T-helper 1 cell treated with Interleukin-12 subunit alpha and Interleukin-12 subunit beta and Interleukin-4 antibody, amounts not matched to agents 30 μg/mL and 1 μg/mL, for 36 hours (primary cell): ENCODE measurements at regions not wholly inside any gene's neighbourhood (a gene's known extent, or its start where the extent isn't known, plus 50 kb on each side); places are given as distances from the start of the nearest gene placed in this dataset.
"Not testable (repeated sequence)": the region's sequence is repeated elsewhere in the genome, so short reads cannot be mapped to it uniquely, and the experiment has no call there.

Experiments
- H3K27ac Mint-ChIP-seq: one replicate; pipeline ENCODE4 v1.8.0; 2021; ENCODE audit warnings: mild to moderate bottlenecking, mixed read lengths
- H3K27me3 Mint-ChIP-seq: one replicate; pipeline ENCODE4 v1.8.0; 2021; ENCODE audit warnings: low read depth, mixed read lengths
- H3K36me3 Mint-ChIP-seq: one replicate; pipeline ENCODE4 v1.8.0; 2021; ENCODE audit warnings: low read depth, mixed read lengths
- H3K4me1 Mint-ChIP-seq: one replicate; pipeline ENCODE4 v1.8.0; 2021; ENCODE audit warnings: low read depth, mixed read lengths
- H3K4me3 Mint-ChIP-seq: one replicate; pipeline ENCODE4 v1.8.0; 2021; ENCODE audit warnings: mild to moderate bottlenecking, moderate library complexity, mixed read lengths
- H3K9me3 Mint-ChIP-seq: one replicate; pipeline ENCODE4 v1.8.0; 2021; ENCODE audit warnings: mixed read lengths

GRCh38 chr7:46613116-46613515 lies 692.0 kb upstream of the IGFBP3 start:
- Mint-ChIP-seq H3K36me3 (no peaks in the 10 kb centered on the region), H3K9me3 (no peaks in the 10 kb centered on the region), H3K4me3 (no peak overlapping the region), H3K4me1 (no peaks in the 10 kb centered on the region), H3K27me3 (no peaks in the 10 kb centered on the region), H3K27ac (no peak overlapping the region)

DNA sequence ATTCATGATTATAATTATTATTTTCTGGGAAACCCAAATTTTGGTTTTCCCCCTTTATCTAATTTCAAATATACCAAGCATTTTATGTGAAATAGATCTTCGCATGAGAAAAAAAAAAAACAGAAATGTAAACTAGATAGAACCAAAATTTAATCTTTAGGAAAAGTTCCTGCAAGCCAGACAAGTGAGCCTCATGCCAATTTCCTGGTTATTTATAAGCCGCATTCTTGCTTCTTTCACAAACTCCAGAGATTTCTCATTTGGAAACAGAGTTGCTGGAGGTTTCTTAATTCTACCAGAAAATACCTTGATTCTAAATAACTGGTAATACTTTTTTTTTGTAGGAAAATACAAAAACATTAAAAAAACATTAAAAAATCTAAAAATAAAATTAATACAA lies 690.4 kb upstream of the IGFBP3 start:
- H3K27me3 Mint-ChIP-seq = no peaks in the 10 kb centered on the region
- no peaks in the 10 kb centered on the region for H3K9me3 Mint-ChIP-seq
- no peak overlapping the region for H3K4me3 Mint-ChIP-seq
- H3K27ac Mint-ChIP-seq = no peak overlapping the region
- H3K4me1 Mint-ChIP-seq = no peaks in the 10 kb centered on the region
- H3K36me3 Mint-ChIP-seq = no peaks in the 10 kb centered on the region

GRCh38 chr7:46610746-46611145 lies 689.7 kb upstream of the IGFBP3 start:
- H3K36me3 Mint-ChIP-seq = no peaks in the 10 kb centered on the region
- H3K4me3 Mint-ChIP-seq = no peak overlapping the region
- H3K27ac Mint-ChIP-seq = no peak overlapping the region

DNA sequence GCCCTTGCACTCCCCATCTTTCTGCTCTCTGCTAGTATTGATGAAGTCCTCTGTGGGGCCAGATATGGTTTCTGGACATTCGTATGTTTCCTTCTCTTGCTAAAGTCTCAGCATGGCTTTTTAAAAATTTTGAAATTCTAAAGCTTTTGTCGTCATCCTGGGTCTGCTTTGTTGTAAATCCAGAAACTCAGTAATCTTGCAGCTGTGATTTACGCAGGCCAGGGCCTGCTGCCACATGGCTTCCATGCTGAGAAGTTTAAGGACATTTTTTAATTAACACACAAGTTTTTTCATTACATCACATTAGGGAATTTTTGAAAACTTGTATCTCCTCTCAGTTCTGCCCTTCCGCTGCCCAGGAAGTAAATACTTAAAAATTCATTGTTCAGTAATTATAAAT lies 686.1 kb upstream of the IGFBP3 start:
- Mint-ChIP-seq H3K36me3 (no peaks in the 10 kb centered on the region), H3K27ac (no peak overlapping the region)

More at GRCh38 chr7:46610746-46611145, 689.7 kb upstream of the IGFBP3 start:
- Mint-ChIP-seq H3K27me3 (no peaks in the 10 kb centered on the region), H3K9me3 (no peaks in the 10 kb centered on the region), H3K4me1 (no peaks in the 10 kb centered on the region)

DNA sequence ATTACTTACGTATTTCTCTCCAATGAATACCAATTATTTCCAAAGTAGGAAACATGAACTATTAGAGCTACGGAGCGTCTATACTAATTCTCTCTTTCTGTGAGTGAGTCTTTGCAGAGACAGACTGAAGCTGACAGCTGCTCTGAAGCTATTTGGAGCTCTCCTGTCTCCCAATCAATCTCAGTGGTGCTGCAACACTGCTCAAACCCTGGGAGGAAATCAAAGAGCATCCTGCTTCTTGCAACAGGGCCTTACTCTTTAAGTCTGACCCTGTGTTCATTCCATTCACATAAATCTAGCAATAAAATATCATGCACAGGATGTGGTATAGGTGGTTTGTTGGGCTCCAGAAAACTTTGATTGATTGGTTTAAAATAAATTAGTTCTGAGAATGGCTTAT lies 685.7 kb upstream of the IGFBP3 start:
- no peak overlapping the region for H3K4me3 Mint-ChIP-seq
- H3K9me3 Mint-ChIP-seq = peaks cover 5% of the 10 kb centered on the region
- no peaks in the 10 kb centered on the region for H3K27me3 Mint-ChIP-seq
- H3K27ac Mint-ChIP-seq = no peak overlapping the region
- no peaks in the 10 kb centered on the region for H3K36me3 Mint-ChIP-seq
- no peaks in the 10 kb centered on the region for H3K4me1 Mint-ChIP-seq

More for the DNA sequence above, 686.1 kb upstream of the IGFBP3 start:
- H3K9me3 Mint-ChIP-seq = peaks cover 4% of the 10 kb centered on the region
- H3K27me3 Mint-ChIP-seq = no peaks in the 10 kb centered on the region
- H3K4me3 Mint-ChIP-seq = no peak overlapping the region
- H3K4me1 Mint-ChIP-seq = no peaks in the 10 kb centered on the region

- Mint-ChIP-seq H3K9me3 (peaks cover 5% of the 10 kb centered on the region), H3K36me3 (no peaks in the 10 kb centered on the region), H3K27ac (no peak overlapping the region), H3K27me3 (no peaks in the 10 kb centered on the region), H3K4me3 (no peak overlapping the region), H3K4me1 (no peaks in the 10 kb centered on the region)
Observed at GRCh38 chr7:46604241-46604661, 683.2 kb upstream of the IGFBP3 start.

GRCh38 chr7:46603780-46604179 lies 682.7 kb upstream of the IGFBP3 start:
- H3K4me3 Mint-ChIP-seq = no peak overlapping the region
- no peaks in the 10 kb centered on the region for H3K4me1 Mint-ChIP-seq
- peaks cover 5% of the 10 kb centered on the region for H3K9me3 Mint-ChIP-seq
- no peaks in the 10 kb centered on the region for H3K27me3 Mint-ChIP-seq
- no peak overlapping the region for H3K27ac Mint-ChIP-seq
- no peaks in the 10 kb centered on the region for H3K36me3 Mint-ChIP-seq

DNA sequence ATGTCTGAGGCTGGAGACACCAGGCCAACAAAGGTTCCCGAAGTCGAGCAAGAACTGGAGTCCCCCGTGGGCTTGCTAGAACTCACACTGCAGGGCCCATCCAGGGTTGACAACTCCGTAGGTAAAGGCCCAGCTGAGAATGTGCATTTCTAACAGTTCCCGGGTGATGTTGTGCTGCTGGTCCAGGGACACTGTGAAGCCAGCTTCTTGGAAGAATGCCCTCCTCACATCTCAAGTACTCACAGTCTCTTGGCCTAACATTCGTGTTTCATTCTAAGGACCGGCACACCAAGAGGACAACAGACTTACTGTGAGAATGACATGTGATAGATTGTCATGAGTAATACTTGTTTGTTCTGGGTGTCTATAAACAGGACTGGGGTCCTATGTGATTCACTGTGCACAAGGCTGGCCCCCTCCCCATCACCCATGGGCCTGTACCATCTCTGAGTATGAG lies 682.3 kb upstream of the IGFBP3 start:
- H3K36me3 Mint-ChIP-seq = no peaks in the 10 kb centered on the region
- H3K4me3 Mint-ChIP-seq = no peak overlapping the region
- no peaks in the 10 kb centered on the region for H3K27me3 Mint-ChIP-seq
- H3K9me3 Mint-ChIP-seq = peaks cover 5% of the 10 kb centered on the region
- H3K4me1 Mint-ChIP-seq = no peaks in the 10 kb centered on the region
- no peak overlapping the region for H3K27ac Mint-ChIP-seq

DNA sequence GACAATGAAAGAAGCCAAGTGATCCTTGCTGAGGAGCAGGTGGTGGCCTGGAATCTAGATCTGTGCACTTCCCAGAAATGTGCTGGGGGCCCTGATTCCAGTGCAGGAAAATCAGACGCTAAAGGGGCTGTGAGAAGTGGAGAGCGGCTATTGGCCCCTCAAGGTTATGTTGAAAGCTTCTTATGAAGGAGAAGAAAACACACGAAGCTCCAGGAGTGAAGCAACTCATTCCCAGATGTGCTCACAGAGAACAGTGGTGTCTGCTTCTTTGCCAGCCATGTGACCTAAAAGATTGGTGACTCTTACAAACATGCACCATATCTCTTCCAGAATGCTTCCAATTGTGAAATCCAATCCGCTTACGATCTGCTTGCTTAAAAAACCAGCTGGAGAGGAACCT lies 679.3 kb upstream of the IGFBP3 start:
- Mint-ChIP-seq H3K36me3 (no peaks in the 10 kb centered on the region), H3K27me3 (no peaks in the 10 kb centered on the region), H3K4me3 (no peak overlapping the region), H3K9me3 (peaks cover 5% of the 10 kb centered on the region), H3K27ac (no peak overlapping the region), H3K4me1 (no peaks in the 10 kb centered on the region)

- H3K4me3 Mint-ChIP-seq, H3K4me1 Mint-ChIP-seq, H3K36me3 Mint-ChIP-seq, H3K9me3 Mint-ChIP-seq, H3K27ac Mint-ChIP-seq, H3K27me3 Mint-ChIP-seq: not testable (repeated sequence)
Observed at GRCh38 chr7:46594831-46595230, 673.8 kb upstream of the IGFBP3 start.

DNA sequence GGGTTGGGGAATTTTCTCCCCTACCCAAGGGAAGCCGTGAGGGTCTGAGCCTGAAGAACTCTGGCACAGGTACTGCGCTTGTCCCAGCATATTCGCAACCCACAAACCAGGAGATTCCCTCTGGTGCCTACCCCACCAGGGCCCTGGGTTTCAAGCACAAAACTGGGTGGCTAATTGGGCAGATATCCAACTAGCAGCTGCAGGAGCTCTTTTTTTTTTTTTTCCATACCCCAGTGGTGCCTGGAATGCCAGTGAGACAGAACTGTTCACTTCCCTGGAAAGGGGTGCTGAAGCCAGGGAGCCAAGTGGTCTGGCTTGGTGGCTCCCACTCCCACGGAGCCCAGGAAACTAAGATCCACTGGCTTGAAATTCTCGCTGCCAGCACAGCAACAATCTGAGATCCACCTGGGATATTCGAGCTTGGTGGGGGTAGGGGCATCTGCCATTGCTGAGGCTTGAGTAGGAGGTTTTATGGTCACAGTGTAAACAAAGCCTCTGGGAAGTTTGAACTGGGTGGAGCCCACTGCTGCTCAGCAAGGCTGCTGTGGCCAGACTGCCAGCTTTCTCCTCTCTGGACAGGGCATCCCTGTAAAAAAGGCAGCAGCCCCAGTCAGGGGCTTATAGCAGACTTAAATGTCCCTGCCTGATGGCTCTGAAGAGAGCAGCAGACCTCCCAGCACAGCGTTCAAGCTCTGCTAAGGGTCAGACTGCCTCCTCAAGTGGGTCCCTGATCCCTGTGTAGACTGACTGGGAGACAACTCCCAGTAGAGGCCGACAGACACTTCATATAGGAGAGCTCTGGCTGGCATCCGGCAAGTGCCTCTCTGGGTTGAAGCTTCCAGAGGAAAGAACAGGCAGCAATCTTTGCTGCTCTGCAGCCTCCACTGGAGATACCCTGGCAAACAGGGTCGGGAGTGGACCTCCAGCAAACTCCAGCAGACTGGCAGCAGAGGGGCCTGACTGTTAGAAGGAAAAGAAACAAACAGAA lies 670.1 kb upstream of the IGFBP3 start:
- not testable (repeated sequence) for H3K9me3 Mint-ChIP-seq, H3K36me3 Mint-ChIP-seq, H3K27me3 Mint-ChIP-seq, H3K27ac Mint-ChIP-seq, H3K4me3 Mint-ChIP-seq, H3K4me1 Mint-ChIP-seq

GRCh38 chr7:46589286-46589685 lies 668.2 kb upstream of the IGFBP3 start:
- Mint-ChIP-seq H3K27me3 (no peaks in the 10 kb centered on the region), H3K4me3 (no peak overlapping the region), H3K9me3 (peaks cover 14% of the 10 kb centered on the region), H3K27ac (no peak overlapping the region), H3K36me3 (no peaks in the 10 kb centered on the region), H3K4me1 (no peaks in the 10 kb centered on the region)

DNA sequence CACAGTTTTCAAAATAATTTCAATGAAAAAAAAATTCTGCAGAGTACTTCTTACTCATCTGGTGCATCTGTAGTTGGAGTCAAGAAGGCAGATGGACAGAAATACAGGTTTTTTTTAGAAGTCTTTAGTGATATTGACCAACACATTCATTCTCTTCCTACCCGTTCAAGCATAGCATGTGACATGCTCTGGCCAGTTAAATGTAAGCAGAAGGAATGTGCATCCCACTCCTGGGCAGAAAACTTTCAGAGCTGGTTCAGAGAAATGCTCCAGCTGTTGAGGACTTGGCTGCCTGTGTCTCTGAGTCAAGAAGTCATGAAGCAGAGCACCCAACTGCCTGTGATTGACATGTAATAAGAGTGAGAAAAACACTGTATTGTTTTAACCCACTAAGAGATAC lies 665.3 kb upstream of the IGFBP3 start:
- no peak overlapping the region for H3K4me3 Mint-ChIP-seq
- peaks cover 10% of the 10 kb centered on the region for H3K9me3 Mint-ChIP-seq
- no peaks in the 10 kb centered on the region for H3K36me3 Mint-ChIP-seq
- no peaks in the 10 kb centered on the region for H3K4me1 Mint-ChIP-seq
- no peaks in the 10 kb centered on the region for H3K27me3 Mint-ChIP-seq
- H3K27ac Mint-ChIP-seq = no peak overlapping the region

- Mint-ChIP-seq H3K4me1 (no peaks in the 10 kb centered on the region), H3K27ac (no peak overlapping the region), H3K36me3 (no peaks in the 10 kb centered on the region), H3K9me3 (peaks cover 4% of the 10 kb centered on the region), H3K27me3 (no peaks in the 10 kb centered on the region), H3K4me3 (no peak overlapping the region)
Observed at GRCh38 chr7:46583656-46584055, 662.6 kb upstream of the IGFBP3 start.

GRCh38 chr7:46581268-46581667 lies 660.2 kb upstream of the IGFBP3 start:
- no peaks in the 10 kb centered on the region for H3K27me3 Mint-ChIP-seq
- H3K4me3 Mint-ChIP-seq = no peak overlapping the region
- peaks cover 4% of the 10 kb centered on the region for H3K9me3 Mint-ChIP-seq
- H3K36me3 Mint-ChIP-seq = no peaks in the 10 kb centered on the region
- H3K27ac Mint-ChIP-seq = no peak overlapping the region
- H3K4me1 Mint-ChIP-seq = no peaks in the 10 kb centered on the region
